H9 (cell line): ENCODE measurements at regions not wholly inside any gene's neighbourhood (a gene's known extent, or its start where the extent isn't known, plus 50 kb on each side); places are given as distances from the start of the nearest gene placed in this dataset.

Source experiments
- DNase-seq: peaks from one replicate; pipeline ENCODE4 v3.0.0-alpha.2; 2017
- H2AFZ ChIP-seq: one replicate; pipeline ENCODE4 v1.6.1; 2013; ENCODE audit warnings: mild to moderate bottlenecking, low read length, control low read depth, moderate library complexity
- H2AK5ac ChIP-seq: 2 replicates; pipeline ENCODE4 v1.6.1; 2013; ENCODE audit warnings: low read length, control low read depth, mixed read lengths; ENCODE audit not compliant: insufficient read length
- H2BK120ac ChIP-seq: one replicate; pipeline ENCODE4 v1.6.1; 2013; ENCODE audit warnings: low read depth, mild to moderate bottlenecking, low read length, control low read depth, inconsistent platforms; ENCODE audit not compliant: poor library complexity, severe bottlenecking
- H2BK12ac ChIP-seq: 2 replicates; pipeline ENCODE4 v1.6.1; 2013; ENCODE audit warnings: low read length, control low read depth, mixed read lengths, low read depth; ENCODE audit not compliant: insufficient read length
- H2BK15ac ChIP-seq: 2 replicates; pipeline ENCODE4 v1.6.1; 2013; ENCODE audit warnings: low read depth, low read length, control low read depth
- H2BK20ac ChIP-seq: one replicate; pipeline ENCODE4 v1.6.1; 2013; ENCODE audit warnings: low read depth, mild to moderate bottlenecking, low read length, control low read depth, inconsistent platforms; ENCODE audit not compliant: poor library complexity, severe bottlenecking
- H2BK5ac ChIP-seq: 2 replicates; pipeline ENCODE4 v1.6.1; 2013; ENCODE audit warnings: low read length, control low read depth, mixed read lengths; ENCODE audit not compliant: insufficient read length
- H3K14ac ChIP-seq: 2 replicates; pipeline ENCODE4 v1.6.1; 2013; ENCODE audit warnings: low read length, control low read depth; ENCODE audit not compliant: insufficient read depth
- H3K18ac ChIP-seq: 2 replicates; pipeline ENCODE4 v1.6.1; 2013; ENCODE audit warnings: low read depth, mild to moderate bottlenecking, mixed read lengths, low read length, control low read depth; ENCODE audit not compliant: insufficient read length
- H3K23ac ChIP-seq: 2 replicates; pipeline ENCODE4 v1.6.1; 2013; ENCODE audit warnings: low read length, control low read depth, mixed read lengths, low read depth; ENCODE audit not compliant: insufficient read length
- H3K23me2 ChIP-seq: 2 replicates; pipeline ENCODE4 v1.6.1; 2013; ENCODE audit warnings: low read depth, mild to moderate bottlenecking, mixed read lengths, low read length, control low read depth; ENCODE audit not compliant: insufficient read length, poor library complexity, severe bottlenecking
- H3K27ac ChIP-seq: 2 replicates; pipeline ENCODE4 v1.5.1; 2013; ENCODE audit warnings: low read length, control low read depth, mixed read lengths, low read depth; ENCODE audit not compliant: insufficient read length
- H3K27me3 ChIP-seq: 2 replicates; pipeline ENCODE4 v1.6.1; 2013; ENCODE audit warnings: low read length, control low read depth, inconsistent platforms; ENCODE audit not compliant: insufficient read depth
- H3K4ac ChIP-seq: 2 replicates; pipeline ENCODE4 v1.6.1; 2013; ENCODE audit warnings: low read depth, mild to moderate bottlenecking, control low read depth, inconsistent platforms, low read length, moderate library complexity
- H3K4me1 ChIP-seq: 2 replicates; pipeline ENCODE4 v1.6.1; 2013; ENCODE audit warnings: low read length, control low read depth, inconsistent platforms; ENCODE audit not compliant: insufficient read depth
- H3K4me2 ChIP-seq: 2 replicates; pipeline ENCODE4 v1.6.1; 2013; ENCODE audit warnings: low read length, control low read depth, mixed read lengths; ENCODE audit not compliant: insufficient read length, insufficient read depth
- H3K56ac ChIP-seq: 2 replicates; pipeline ENCODE4 v1.6.1; 2013; ENCODE audit warnings: low read depth, mild to moderate bottlenecking, mixed read lengths, low read length, control low read depth; ENCODE audit not compliant: insufficient read length
- H3K79me1 ChIP-seq: 2 replicates; pipeline ENCODE4 v1.6.1; 2013; ENCODE audit warnings: low read depth, mild to moderate bottlenecking, moderate library complexity, low read length, control low read depth, inconsistent platforms; ENCODE audit not compliant: insufficient read depth, poor library complexity, severe bottlenecking
- H3K79me2 ChIP-seq: 2 replicates; pipeline ENCODE4 v1.6.1; 2013; ENCODE audit warnings: low read length, control low read depth, inconsistent platforms; ENCODE audit not compliant: insufficient read depth
- H3K9ac ChIP-seq: 2 replicates; pipeline ENCODE4 v1.6.1; 2013; ENCODE audit warnings: low read length, control low read depth, mixed read lengths; ENCODE audit not compliant: insufficient read length; ENCODE audit errors: extremely low read depth
- H3K9me3 ChIP-seq: one replicate; pipeline ENCODE4 v1.6.1; 2013; ENCODE audit warnings: low read depth, low read length, inconsistent platforms; ENCODE audit not compliant: control insufficient read depth
- H3T11ph ChIP-seq: one replicate; pipeline ENCODE4 v1.6.1; 2013; ENCODE audit warnings: mild to moderate bottlenecking, low read length, control low read depth, inconsistent platforms
- H4K20me1 ChIP-seq: one replicate; pipeline ENCODE4 v1.6.1; 2013; ENCODE audit not compliant: control insufficient read depth, insufficient read length, insufficient read depth
- H4K5ac ChIP-seq: 2 replicates; pipeline ENCODE4 v1.6.1; 2013; ENCODE audit warnings: low read depth, mild to moderate bottlenecking, mixed read lengths, low read length, control low read depth; ENCODE audit not compliant: insufficient read length
- H4K8ac ChIP-seq: replicated peaks from 2 replicates; pipeline ENCODE4 v1.6.1; 2013; ENCODE audit warnings: low read length, control low read depth, mixed read lengths, low read depth; ENCODE audit not compliant: insufficient read length
- H4K91ac ChIP-seq: 2 replicates; pipeline ENCODE4 v1.6.1; 2013; ENCODE audit warnings: low read depth, mild to moderate bottlenecking, moderate library complexity, mixed read lengths, low read length, control low read depth; ENCODE audit not compliant: insufficient read length
- H3K27ac Mint-ChIP-seq, 3 experiments: 2 replicates in 2 of 3; 3 replicates in 1 of 3; pipeline ENCODE4 v1.8.0; 2020 to 2021; ENCODE audit warnings: mixed read lengths in 3 of 3, mild to moderate bottlenecking in 1 of 3, moderate library complexity in 1 of 3
- H3K27me3 Mint-ChIP-seq: 2 replicates; pipeline ENCODE4 v1.8.0; 2021; ENCODE audit warnings: low read depth, mild to moderate bottlenecking, moderate library complexity, mixed read lengths
- H3K36me3 Mint-ChIP-seq, 3 experiments: 2 replicates in 2 of 3; 3 replicates in 1 of 3; pipeline ENCODE4 v1.8.0; 2020 to 2021; ENCODE audit warnings: low read depth in 3 of 3, mixed read lengths in 3 of 3; ENCODE audit not compliant: insufficient read depth in 1 of 3
- H3K4me1 Mint-ChIP-seq, 2 experiments: 2 replicates each; pipeline ENCODE4 v1.8.0; 2020; ENCODE audit warnings: mixed read lengths in 2 of 2
- H3K4me3 Mint-ChIP-seq, 2 experiments: 2 replicates in 1 of 2; 3 replicates in 1 of 2; pipeline ENCODE4 v1.8.0; 2020 to 2021; ENCODE audit warnings: mild to moderate bottlenecking in 2 of 2, mixed read lengths in 2 of 2, moderate library complexity in 1 of 2
- H3K9me3 Mint-ChIP-seq, 2 experiments: 2 replicates in 1 of 2; 3 replicates in 1 of 2; pipeline ENCODE4 v1.8.0; 2020; ENCODE audit warnings: mild to moderate bottlenecking in 2 of 2, mixed read lengths in 2 of 2, moderate library complexity in 1 of 2
- CTCF ChIP-seq: fragments of 200-600 bp; sonication (generic); conservative IDR thresholded peaks from 3 replicates; pipeline ENCODE4 v1.8.0; 2021; ENCODE audit warnings: antibody characterized with exemption, mild to moderate bottlenecking
- whole genome bisulfite sequencing: extraction: QIAGEN DNeasy Blood & Tissue Kit; methylation state at CpG from one replicate; pipeline ENCODE4 v1.1.7; 2013; ENCODE audit warnings: missing lambda C conversion rate, low lambda C conversion rate, mixed read lengths; ENCODE audit not compliant: insufficient read length; ENCODE audit errors: extremely low coverage; 5-methylcytosine and 5-hydroxymethylcytosine counted together

DNA sequence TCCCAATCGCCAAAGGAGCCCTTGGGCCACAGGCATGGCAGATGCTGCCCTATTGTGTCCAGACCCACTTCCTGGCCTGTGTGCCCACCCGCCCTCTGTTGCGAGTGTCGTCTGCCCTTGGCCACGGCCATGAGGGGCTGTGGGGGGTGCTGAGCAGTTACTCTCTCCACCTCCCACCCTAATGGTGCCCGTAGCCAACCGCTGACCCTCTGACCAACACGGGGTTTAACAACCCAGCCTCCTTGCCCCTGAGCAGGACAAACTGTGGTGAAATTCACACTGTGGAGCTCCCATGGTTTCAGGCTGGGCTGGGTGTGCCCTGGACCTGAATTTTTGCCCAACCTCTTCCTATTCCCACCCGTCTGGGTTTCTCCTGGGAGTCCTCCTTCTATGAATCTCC is 145.7 kb upstream of the HDAC4 start:
- no peak overlapping the region for H2AK5ac ChIP-seq
- H3K4me1 ChIP-seq = no peaks in the 10 kb centered on the region
- no peak overlapping the region for H4K5ac ChIP-seq
- H3K23ac ChIP-seq = no peak overlapping the region
- peaks cover 21% of the 10 kb centered on the region for H3K27me3 Mint-ChIP-seq
- no peak for TF ChIP-seq CTCF
- no peak overlapping the region for H2AFZ ChIP-seq
- H2BK15ac ChIP-seq = no peak overlapping the region
- H3K9ac ChIP-seq = no peak overlapping the region
- no peak overlapping the region for H3K4ac ChIP-seq
- H3K4me1 Mint-ChIP-seq = no peaks in the 10 kb centered on the region
- H3T11ph ChIP-seq = no peak overlapping the region
- no peak overlapping the region for H3K4me2 ChIP-seq
- H3K36me3 Mint-ChIP-seq = no peaks in the 10 kb centered on the region
- no peaks in the 10 kb centered on the region for H3K23me2 ChIP-seq
- H3K27ac Mint-ChIP-seq = no peak overlapping the region; a peak in 1 of 7 replicates
- H3K4me3 Mint-ChIP-seq = no peak overlapping the region
- H3K18ac ChIP-seq = no peak overlapping the region
- no peak overlapping the region for H3K14ac ChIP-seq
- H4K20me1 ChIP-seq = no peaks in the 10 kb centered on the region
- no peaks in the 10 kb centered on the region for H3K79me2 ChIP-seq
- H2BK20ac ChIP-seq = no peak overlapping the region
- DNase-seq = no peak
- no peaks in the 10 kb centered on the region for H3K27me3 ChIP-seq
- no peaks in the 10 kb centered on the region for H3K79me1 ChIP-seq
- no peak overlapping the region for H2BK5ac ChIP-seq
- no peaks in the 10 kb centered on the region for H3K9me3 ChIP-seq
- H3K9me3 Mint-ChIP-seq = no peaks in the 10 kb centered on the region; a peak in 2 of 5 replicates
- no peak overlapping the region for H2BK12ac ChIP-seq
- no peak overlapping the region for H4K91ac ChIP-seq
- no peak overlapping the region for H4K8ac ChIP-seq
- H3K27ac ChIP-seq = no peak overlapping the region
- H3K56ac ChIP-seq = no peak overlapping the region
- H2BK120ac ChIP-seq = no peak overlapping the region
- no CpG with 5 or more reads among the region's 9 CpGs for WGBS
